COLO668 (cell line): ENCODE measurements at regions not wholly inside any gene's neighbourhood (a gene's known extent, or its start where the extent isn't known, plus 50 kb on each side); places are given as distances from the start of the nearest gene placed in this dataset.
"Not testable (repeated sequence)": the region's sequence is repeated elsewhere in the genome, so short reads cannot be mapped to it uniquely, and the experiment has no call there.

Source experiments
- DNase-seq: peaks from one replicate; lab custom pipeline; 2025; ENCODE audit not compliant: unreplicated experiment; lab: John Stamatoyannopoulos, UW

GRCh38 chr14:84282618-84283017, 1247.3 kb upstream of the FLRT2 start:
- DNase-seq = no peak

GRCh38 chr14:84288781-84289180, 1241.2 kb upstream of the FLRT2 start:
- DNase-seq = no peak

- no peak for DNase-seq
These were observed 1231.2 kb upstream of the FLRT2 start for GRCh38 chr14:84298663-84299195.

- no peak for DNase-seq
These were observed 1226.8 kb upstream of the FLRT2 start for GRCh38 chr14:84303140-84303539.

- no peak for DNase-seq
These were observed 1217.4 kb upstream of the FLRT2 start for GRCh38 chr14:84312551-84312950.

- no peak for DNase-seq
These were observed 1206.5 kb upstream of the FLRT2 start for GRCh38 chr14:84323450-84323849.

- no peak for DNase-seq
These were observed 1206.0 kb upstream of the FLRT2 start for GRCh38 chr14:84323978-84324377.

- DNase-seq = no peak
These were observed 1193.5 kb upstream of the FLRT2 start for GRCh38 chr14:84336433-84336832.

- DNase-seq = no peak
These were observed 1189.0 kb upstream of the FLRT2 start for GRCh38 chr14:84340938-84341337.

GRCh38 chr14:84341867-84342266, 1188.1 kb upstream of the FLRT2 start:
- not testable (repeated sequence) for DNase-seq

- DNase-seq = no peak
These were observed 1186.3 kb upstream of the FLRT2 start for GRCh38 chr14:84343656-84344055.

GRCh38 chr14:84351646-84352045, 1178.3 kb upstream of the FLRT2 start:
- DNase-seq = no peak

- no peak for DNase-seq
These were observed 1168.5 kb upstream of the FLRT2 start for GRCh38 chr14:84361476-84361875.

GRCh38 chr14:84375235-84375634, 1154.7 kb upstream of the FLRT2 start:
- no peak for DNase-seq

GRCh38 chr14:84390010-84390409, 1139.9 kb upstream of the FLRT2 start:
- no peak for DNase-seq

- DNase-seq = no peak
These were observed 1132.3 kb upstream of the FLRT2 start for GRCh38 chr14:84397631-84398030.

GRCh38 chr14:84399296-84399910, 1130.5 kb upstream of the FLRT2 start:
- no peak for DNase-seq

- no peak for DNase-seq
These were observed 1128.3 kb upstream of the FLRT2 start for GRCh38 chr14:84401631-84402030.

GRCh38 chr14:84403585-84403984, 1126.4 kb upstream of the FLRT2 start:
- DNase-seq = no peak

GRCh38 chr14:84404246-84404645, 1125.7 kb upstream of the FLRT2 start:
- no peak for DNase-seq

- no peak for DNase-seq
These were observed 1120.5 kb upstream of the FLRT2 start for GRCh38 chr14:84409435-84409834.

- DNase-seq = no peak
These were observed 1119.6 kb upstream of the FLRT2 start for GRCh38 chr14:84410344-84410743.

GRCh38 chr14:84420221-84420620, 1109.7 kb upstream of the FLRT2 start:
- no peak for DNase-seq
